HepG2 (cell line): ENCODE measurements at regions not wholly inside any gene's neighbourhood (a gene's known extent, or its start where the extent isn't known, plus 50 kb on each side); places are given as distances from the start of the nearest gene placed in this dataset.

Experiments used
- ATAC-seq: fragments of 200-7000 bp; cut with Tn5 transposase; 3 replicates; pipeline ENCODE4 v1.9.1; 2020; ENCODE audit warnings: mild to moderate bottlenecking, moderate library complexity
- BruUV-seq: library from RNA; stranded (reverse); fragments of 400-500 nt; replicated peaks from 2 replicates; lab custom pipeline; 2021; lab: Mats Ljungman, UMichigan
- CTCF ChIA-PET: fragments of 300-600 bp; formaldehyde crosslinking; extraction: SDS; loops from one replicate; lab custom pipeline; 2021; ENCODE audit warnings: low total read pairs, inconsistent platforms, low intra/inter-chr PET ratio; lab: Yijun Ruan, JAX
- POLR2A ChIA-PET: fragments of 350-600 bp; sonication (Branson Sonifier 250); formaldehyde crosslinking; loops from one replicate; lab custom pipeline; 2020; ENCODE audit warnings: antibody characterized with exemption, inconsistent platforms; lab: Yijun Ruan, JAX
- DNase-seq: peaks from one replicate; pipeline ENCODE4 v3.0.0-alpha.2; 2015; ENCODE audit warnings: low spot score
- FAIRE-seq: peaks from 3 replicates; lab custom pipeline; 2011; peaks lifted over from hg19 to GRCh38; lab: Jason Lieb, UNC
- H2AFZ ChIP-seq: one replicate; pipeline ENCODE4 v1.6.1; 2011; ENCODE audit warnings: low read length, inconsistent platforms
- H3K27ac ChIP-seq: fragments of 300-600 bp; 3 replicates; pipeline ENCODE4 v1.8.0; 2011; ENCODE audit warnings: mixed run types, mild to moderate bottlenecking, mixed read lengths, low read length, inconsistent platforms; ENCODE audit not compliant: insufficient read depth; ENCODE audit errors: extremely low read length
- H3K27me3 ChIP-seq, 2 experiments: fragments of 200-600 bp in 1 of 2; 2 replicates in 1 of 2; 3 replicates in 1 of 2; pipeline versions ENCODE4 v1.6.0 to v1.8.0; 2011; ENCODE audit warnings: low read length in 2 of 2, mild to moderate bottlenecking in 2 of 2, moderate library complexity in 2 of 2, inconsistent platforms in 1 of 2; ENCODE audit not compliant: insufficient read depth in 2 of 2, control insufficient read depth in 1 of 2
- H3K36me3 ChIP-seq, 2 experiments: fragments of 200-600 bp in 1 of 2; replicated peaks in 1 of 2; 2 replicates in 1 of 2; 3 replicates in 1 of 2; pipeline versions ENCODE4 v1.5.1 to v1.8.0; 2011; ENCODE audit warnings: low read length in 2 of 2, inconsistent platforms in 1 of 2; ENCODE audit not compliant: insufficient read depth in 2 of 2, control insufficient read depth in 1 of 2
- H3K4me1 ChIP-seq: 2 replicates; pipeline ENCODE4 v1.5.1; 2012; ENCODE audit warnings: low read length, inconsistent platforms; ENCODE audit not compliant: insufficient read depth
- H3K4me2 ChIP-seq: 2 replicates; pipeline ENCODE4 v1.6.0; 2011; ENCODE audit warnings: low read depth, low read length, inconsistent platforms
- H3K4me3 ChIP-seq, 3 experiments: fragments of 200-600 bp in 1 of 3; sonication (generic), shearing (Covaris generic) in 1 of 3; replicated peaks in 1 of 3; 2 replicates each; pipeline ENCODE4 v1.5.1; 2011 to 2016; ENCODE audit warnings: low read length in 3 of 3, inconsistent platforms in 2 of 3, low read depth in 2 of 3, mild to moderate bottlenecking in 2 of 3, control low read depth in 1 of 3, mixed read lengths in 1 of 3; ENCODE audit not compliant: insufficient read depth in 1 of 3
- H3K79me2 ChIP-seq: one replicate; pipeline ENCODE4 v1.6.1; 2011; ENCODE audit warnings: low read length, inconsistent platforms; ENCODE audit not compliant: insufficient read depth
- H3K9ac ChIP-seq: 2 replicates; pipeline ENCODE4 v1.6.0; 2011; ENCODE audit warnings: mild to moderate bottlenecking, low read depth, low read length, inconsistent platforms; ENCODE audit not compliant: insufficient read depth
- H3K9me3 ChIP-seq: 2 replicates; pipeline ENCODE4 v1.5.1; 2012; ENCODE audit warnings: mild to moderate bottlenecking, low read length
- H4K20me1 ChIP-seq: 2 replicates; pipeline ENCODE4 v1.6.0; 2011; ENCODE audit warnings: inconsistent platforms, mild to moderate bottlenecking, low read length, moderate library complexity; ENCODE audit not compliant: insufficient read depth
- EEA1 ChIP-seq: sonication (generic); formaldehyde crosslinking; IDR thresholded peaks from 2 replicates; pipeline ENCODE4 v1.5.1; 2020; ENCODE audit warnings: mild to moderate bottlenecking, missing genetic modification reagents, borderline replicate concordance
- HNRNPH1 ChIP-seq: fragments of 200-400 bp; formaldehyde crosslinking; optimal IDR thresholded peaks from 2 replicates; pipeline ENCODE3; 2017; ENCODE audit warnings: mild to moderate bottlenecking, low read depth, low read length
- MAFF ChIP-seq: IDR thresholded peaks from 2 replicates; pipeline ENCODE4 v1.6.1; 2011; ENCODE audit warnings: low read depth, low read length, improper control_type of control experiment
- MAFG ChIP-seq: sonication (generic); formaldehyde crosslinking; IDR thresholded peaks from 2 replicates; pipeline ENCODE4 v1.5.1; 2020; ENCODE audit warnings: mild to moderate bottlenecking, missing genetic modification reagents
- MAFK ChIP-seq, 2 experiments: IDR thresholded peaks in 1 of 2; conservative IDR thresholded peaks in 1 of 2; 2 replicates each; pipeline ENCODE4 v1.6.1; 2011; ENCODE audit warnings: improper control_type of control experiment in 2 of 2, low read length in 2 of 2
- MLLT10 ChIP-seq: sonication (generic); formaldehyde crosslinking; IDR thresholded peaks from 2 replicates; pipeline ENCODE4 v1.4.0; 2020; ENCODE audit warnings: missing genetic modification reagents
- MTF2 ChIP-seq: sonication (generic); formaldehyde crosslinking; IDR thresholded peaks from 2 replicates; pipeline ENCODE4 v1.5.0; 2020; ENCODE audit warnings: missing genetic modification reagents, borderline replicate concordance
- RAD21 ChIP-seq: fragments of 450-650 bp; formaldehyde crosslinking; IDR thresholded peaks from 2 replicates; pipeline ENCODE4 v1.5.0; 2020; ENCODE audit warnings: mild to moderate bottlenecking
- SMAD1 ChIP-seq: sonication (generic); formaldehyde crosslinking; IDR thresholded peaks from 2 replicates; pipeline ENCODE4 v1.4.0; 2020; ENCODE audit warnings: missing genetic modification reagents, low read depth, mild to moderate bottlenecking, borderline replicate concordance
- TCF7L2 ChIP-seq: IDR thresholded peaks from 2 replicates; pipeline ENCODE4 v1.6.1; 2011; ENCODE audit warnings: mild to moderate bottlenecking, low read depth, low read length, moderate library complexity
- ZKSCAN5 ChIP-seq: sonication (generic); formaldehyde crosslinking; IDR thresholded peaks from 2 replicates; pipeline ENCODE4 v1.5.1; 2020; ENCODE audit warnings: mild to moderate bottlenecking, missing genetic modification reagents
- WGBS: methylation state at CpG from one replicate; pipeline ENCODE4 v1.1.6; 2017; ENCODE audit warnings: low lambda C conversion rate; 5-methylcytosine and 5-hydroxymethylcytosine counted together
- in situ Hi-C: cut with HindIII; loops from 2 replicates; pipeline ENCODE4 v1.10.0; 2017; ENCODE audit warnings: low pct_unique_long_range_greater_than_20kb; ENCODE audit not compliant: extremely low pct_ligation_motif_present
- intact Hi-C: fragments of 100-400 bp; cut with micrococcal nuclease; formaldehyde crosslinking; loops from one replicate; pipeline ENCODE4 v1.10.0; 2022; ENCODE audit not compliant: unreplicated experiment
- TF ChIP-seq, protein P1 (sequence below): sonication (generic); formaldehyde crosslinking; IDR thresholded peaks from 2 replicates; pipeline ENCODE4 v1.4.0; 2020; ENCODE audit warnings: missing genetic modification reagents; ENCODE audit errors: not compliant biosample characterization
- TF ChIP-seq, protein P2 (sequence below): sonication (generic); formaldehyde crosslinking; IDR thresholded peaks from 2 replicates; pipeline ENCODE4 v1.4.0; 2020; ENCODE audit warnings: missing genetic modification reagents
- TF ChIP-seq, protein P3 (sequence below): IDR thresholded peaks from 2 replicates; pipeline ENCODE4 v1.6.1; 2016; ENCODE audit warnings: missing genetic modification reagents, missing compliant biosample characterization

DNA sequence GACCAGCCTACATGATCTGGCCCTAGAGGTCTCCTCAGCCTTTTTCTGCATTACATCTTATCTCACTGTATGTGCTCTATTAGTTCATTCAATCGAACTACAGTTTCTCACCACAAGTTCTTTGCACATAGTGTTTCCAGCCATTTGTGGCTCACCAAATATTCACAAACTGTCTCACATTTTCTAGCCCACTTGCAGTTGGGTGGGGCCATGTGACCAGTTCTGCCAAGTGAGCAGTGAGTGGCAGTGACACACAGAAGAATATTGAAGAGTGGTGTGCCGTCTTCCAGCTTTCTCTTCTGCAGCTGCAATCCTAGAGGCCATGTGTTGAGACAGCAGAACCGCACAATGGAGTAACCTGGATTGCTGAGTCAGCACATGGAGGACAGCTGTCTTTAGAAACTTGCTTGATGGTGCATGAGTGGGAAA, 103.2 kb upstream of the ZNF644 start:
- Histone ChIP-seq H3K27ac (no peak overlapping the region), H3K79me2 (no peaks in the 10 kb centered on the region), H3K36me3 (no peaks in the 10 kb centered on the region), H3K9ac (no peak overlapping the region), H3K4me3 (no peak overlapping the region), H2AFZ (no peak overlapping the region), H3K9me3 (no peaks in the 10 kb centered on the region), H4K20me1 (no peaks in the 10 kb centered on the region), H3K27me3 (no peaks in the 10 kb centered on the region), H3K4me1 (peaks cover 30% of the 10 kb centered on the region), H3K4me2 (no peak overlapping the region)
- BruUV-seq: no TSS peak
- in situ Hi-C loops: no loop called here
- intact Hi-C loops: no loop called here
- DNase-seq (no peak), ATAC-seq (no peak), FAIRE-seq (no peak)
- 11% methylated on average over 3 of the region's 3 CpGs for WGBS
- TF ChIP-seq, protein P1, sequence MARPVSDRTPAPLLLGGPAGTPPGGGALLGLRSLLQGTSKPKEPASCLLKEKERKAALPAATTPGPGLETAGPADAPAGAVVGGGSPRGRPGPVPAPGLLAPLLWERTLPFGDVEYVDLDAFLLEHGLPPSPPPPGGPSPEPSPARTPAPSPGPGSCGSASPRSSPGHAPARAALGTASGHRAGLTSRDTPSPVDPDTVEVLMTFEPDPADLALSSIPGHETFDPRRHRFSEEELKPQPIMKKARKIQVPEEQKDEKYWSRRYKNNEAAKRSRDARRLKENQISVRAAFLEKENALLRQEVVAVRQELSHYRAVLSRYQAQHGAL (CRISPR knock-in tag): no peak
- TF ChIP-seq MTF2 (CRISPR knock-in tag): no peak
- no peak for TF ChIP-seq MLLT10 (CRISPR knock-in tag)
- TF ChIP-seq, protein P2, sequence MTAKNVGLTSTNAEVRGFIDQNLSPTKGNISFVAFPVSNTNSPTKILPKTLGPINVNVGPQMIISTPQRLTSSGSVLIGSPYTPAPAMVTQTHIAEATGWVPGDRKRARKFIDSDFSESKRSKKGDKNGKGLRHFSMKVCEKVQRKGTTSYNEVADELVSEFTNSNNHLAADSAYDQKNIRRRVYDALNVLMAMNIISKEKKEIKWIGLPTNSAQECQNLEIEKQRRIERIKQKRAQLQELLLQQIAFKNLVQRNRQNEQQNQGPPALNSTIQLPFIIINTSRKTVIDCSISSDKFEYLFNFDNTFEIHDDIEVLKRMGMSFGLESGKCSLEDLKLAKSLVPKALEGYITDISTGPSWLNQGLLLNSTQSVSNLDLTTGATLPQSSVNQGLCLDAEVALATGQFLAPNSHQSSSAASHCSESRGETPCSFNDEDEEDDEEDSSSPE (CRISPR knock-in tag): no peak
- TF ChIP-seq TCF7L2: no peak
- TF ChIP-seq, protein P3, sequence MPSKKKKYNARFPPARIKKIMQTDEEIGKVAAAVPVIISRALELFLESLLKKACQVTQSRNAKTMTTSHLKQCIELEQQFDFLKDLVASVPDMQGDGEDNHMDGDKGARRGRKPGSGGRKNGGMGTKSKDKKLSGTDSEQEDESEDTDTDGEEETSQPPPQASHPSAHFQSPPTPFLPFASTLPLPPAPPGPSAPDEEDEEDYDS (CRISPR knock-in tag): no peak
- no peak for TF ChIP-seq SMAD1 (CRISPR knock-in tag)
- no peak for TF ChIP-seq EEA1 (CRISPR knock-in tag)
- TF ChIP-seq ZKSCAN5 (CRISPR knock-in tag): no peak
- peak; percentile 99 to 100 for TF ChIP-seq MAFK (conservative IDR thresholded peaks at IDR 0.05 in 1 of 2, IDR thresholded peaks at IDR 0.05 in 1 of 2; ENCODE audit: low read length in 2 of 2)
- no peak for TF ChIP-seq RAD21 (CRISPR knock-in tag)
- no peak for TF ChIP-seq HNRNPH1
- peak; percentile 52; the same call in 1 of the 2 replicates for TF ChIP-seq MAFG (CRISPR knock-in tag)
- TF ChIP-seq MAFF: peak; percentile 99
- ChIA-PET POLR2A (no interaction called here), CTCF (no interaction called here)
